NT2/D1 (cell line): ENCODE measurements at regions not wholly inside any gene's neighbourhood (a gene's known extent, or its start where the extent isn't known, plus 50 kb on each side); places are given as distances from the start of the nearest gene placed in this dataset.

Source experiments
- YY1 ChIP-seq: IDR thresholded peaks from 2 replicates; pipeline ENCODE4 v1.6.1; 2011; ENCODE audit not compliant: insufficient read length, insufficient read depth
- ZNF274 ChIP-seq: IDR thresholded peaks from 2 replicates; pipeline ENCODE4 v1.6.1; 2011; ENCODE audit warnings: mild to moderate bottlenecking, low read depth, low read length

GRCh38 chr7:106372595-106373318, 88.0 kb upstream of the NAMPT start:
- TF ChIP-seq ZNF274, result no peak
- TF ChIP-seq YY1, result no peak
